ENCODE measurements at regions not wholly inside any gene's neighbourhood (a gene's known extent, or its start where the extent isn't known, plus 50 kb on each side); places are given as distances from the start of the nearest gene placed in this dataset.

GRCh38 chr13:79794931-79795330 lies 314.0 kb downstream of the NDFIP2 start:
- Histone ChIP-seq H3F3A (replicated peaks; ENCODE audit: low read depth) (no peaks in the 10 kb centered on the region), H4K20me1 (replicated peaks; ENCODE audit: insufficient read depth) (no peaks in the 10 kb centered on the region; the same call in 1 of the 2 replicates), H3K36me3 (ENCODE audit: insufficient read depth) (no peaks in the 10 kb centered on the region), H2AFZ (no peak overlapping the region), H3K27me3 (ENCODE audit: insufficient read depth) (no peaks in the 10 kb centered on the region), H3K4me2 (no peak overlapping the region), H3K4me1 (ENCODE audit: insufficient read depth) (no peaks in the 10 kb centered on the region; the same call in 1 of the 2 replicates), H3K79me2 (replicated peaks; ENCODE audit: insufficient read depth) (no peaks in the 10 kb centered on the region), H3K4me3 (no peak overlapping the region), H3K27ac (ENCODE audit: low read depth) (no peak overlapping the region), H3K9me2 (ENCODE audit: insufficient read depth) (peaks cover 12% of the 10 kb centered on the region; the same call in 1 of the 2 replicates)
- Mint-ChIP-seq H3K4me1 (peaks cover 3% of the 10 kb centered on the region; the same call in 2 of the 3 replicates), H3K9me3 (no peaks in the 10 kb centered on the region; the same call in 2 of the 3 replicates), H3K27ac (no peak overlapping the region), H3K4me3 (no peak overlapping the region), H3K27me3 (ENCODE audit: insufficient read depth, low read depth, poor library complexity) (no peaks in the 10 kb centered on the region), H3K36me3 (ENCODE audit: low read depth) (no peaks in the 10 kb centered on the region; the same call in 2 of the 3 replicates)
- TF ChIP-seq JUNB (IDR thresholded peaks at IDR 0.05; ENCODE audit: unreplicated experiment), result no peak
- TF ChIP-seq CTCF (conservative IDR thresholded peaks at IDR 0.05; ENCODE audit: low read depth in 2 of 2), result no peak
- TF ChIP-seq ZNF114 (CRISPR knock-in tag; IDR thresholded peaks at IDR 0.05), result no peak
- TF ChIP-seq EZH2 (IDR thresholded peaks at IDR 0.05; ENCODE audit: low read depth, unreplicated experiment), result no peak
- TF ChIP-seq, protein P1, sequence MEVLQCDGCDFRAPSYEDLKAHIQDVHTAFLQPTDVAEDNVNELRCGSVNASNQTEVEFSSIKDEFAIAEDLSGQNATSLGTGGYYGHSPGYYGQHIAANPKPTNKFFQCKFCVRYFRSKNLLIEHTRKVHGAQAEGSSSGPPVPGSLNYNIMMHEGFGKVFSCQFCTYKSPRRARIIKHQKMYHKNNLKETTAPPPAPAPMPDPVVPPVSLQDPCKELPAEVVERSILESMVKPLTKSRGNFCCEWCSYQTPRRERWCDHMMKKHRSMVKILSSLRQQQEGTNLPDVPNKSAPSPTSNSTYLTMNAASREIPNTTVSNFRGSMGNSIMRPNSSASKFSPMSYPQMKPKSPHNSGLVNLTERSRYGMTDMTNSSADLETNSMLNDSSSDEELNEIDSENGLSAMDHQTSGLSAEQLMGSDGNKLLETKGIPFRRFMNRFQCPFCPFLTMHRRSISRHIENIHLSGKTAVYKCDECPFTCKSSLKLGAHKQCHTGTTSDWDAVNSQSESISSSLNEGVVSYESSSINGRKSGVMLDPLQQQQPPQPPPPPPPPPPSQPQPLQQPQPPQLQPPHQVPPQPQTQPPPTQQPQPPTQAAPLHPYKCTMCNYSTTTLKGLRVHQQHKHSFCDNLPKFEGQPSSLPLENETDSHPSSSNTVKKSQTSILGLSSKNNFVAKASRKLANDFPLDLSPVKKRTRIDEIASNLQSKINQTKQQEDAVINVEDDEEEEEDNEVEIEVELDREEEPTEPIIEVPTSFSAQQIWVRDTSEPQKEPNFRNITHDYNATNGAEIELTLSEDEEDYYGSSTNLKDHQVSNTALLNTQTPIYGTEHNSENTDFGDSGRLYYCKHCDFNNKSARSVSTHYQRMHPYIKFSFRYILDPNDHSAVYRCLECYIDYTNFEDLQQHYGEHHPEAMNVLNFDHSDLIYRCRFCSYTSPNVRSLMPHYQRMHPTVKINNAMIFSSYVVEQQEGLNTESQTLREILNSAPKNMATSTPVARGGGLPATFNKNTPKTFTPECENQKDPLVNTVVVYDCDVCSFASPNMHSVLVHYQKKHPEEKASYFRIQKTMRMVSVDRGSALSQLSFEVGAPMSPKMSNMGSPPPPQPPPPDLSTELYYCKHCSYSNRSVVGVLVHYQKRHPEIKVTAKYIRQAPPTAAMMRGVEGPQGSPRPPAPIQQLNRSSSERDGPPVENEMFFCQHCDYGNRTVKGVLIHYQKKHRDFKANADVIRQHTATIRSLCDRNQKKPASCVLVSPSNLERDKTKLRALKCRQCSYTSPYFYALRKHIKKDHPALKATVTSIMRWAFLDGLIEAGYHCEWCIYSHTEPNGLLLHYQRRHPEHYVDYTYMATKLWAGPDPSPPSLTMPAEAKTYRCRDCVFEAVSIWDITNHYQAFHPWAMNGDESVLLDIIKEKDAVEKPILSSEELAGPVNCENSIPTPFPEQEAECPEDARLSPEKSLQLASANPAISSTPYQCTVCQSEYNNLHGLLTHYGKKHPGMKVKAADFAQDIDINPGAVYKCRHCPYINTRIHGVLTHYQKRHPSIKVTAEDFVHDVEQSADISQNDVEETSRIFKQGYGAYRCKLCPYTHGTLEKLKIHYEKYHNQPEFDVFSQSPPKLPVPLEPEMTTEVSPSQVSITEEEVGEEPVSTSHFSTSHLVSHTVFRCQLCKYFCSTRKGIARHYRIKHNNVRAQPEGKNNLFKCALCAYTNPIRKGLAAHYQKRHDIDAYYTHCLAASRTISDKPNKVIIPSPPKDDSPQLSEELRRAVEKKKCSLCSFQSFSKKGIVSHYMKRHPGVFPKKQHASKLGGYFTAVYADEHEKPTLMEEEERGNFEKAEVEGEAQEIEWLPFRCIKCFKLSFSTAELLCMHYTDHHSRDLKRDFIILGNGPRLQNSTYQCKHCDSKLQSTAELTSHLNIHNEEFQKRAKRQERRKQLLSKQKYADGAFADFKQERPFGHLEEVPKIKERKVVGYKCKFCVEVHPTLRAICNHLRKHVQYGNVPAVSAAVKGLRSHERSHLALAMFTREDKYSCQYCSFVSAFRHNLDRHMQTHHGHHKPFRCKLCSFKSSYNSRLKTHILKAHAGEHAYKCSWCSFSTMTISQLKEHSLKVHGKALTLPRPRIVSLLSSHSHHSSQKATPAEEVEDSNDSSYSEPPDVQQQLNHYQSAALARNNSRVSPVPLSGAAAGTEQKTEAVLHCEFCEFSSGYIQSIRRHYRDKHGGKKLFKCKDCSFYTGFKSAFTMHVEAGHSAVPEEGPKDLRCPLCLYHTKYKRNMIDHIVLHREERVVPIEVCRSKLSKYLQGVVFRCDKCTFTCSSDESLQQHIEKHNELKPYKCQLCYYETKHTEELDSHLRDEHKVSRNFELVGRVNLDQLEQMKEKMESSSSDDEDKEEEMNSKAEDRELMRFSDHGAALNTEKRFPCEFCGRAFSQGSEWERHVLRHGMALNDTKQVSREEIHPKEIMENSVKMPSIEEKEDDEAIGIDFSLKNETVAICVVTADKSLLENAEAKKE (CRISPR knock-in tag; IDR thresholded peaks at IDR 0.05), result no peak
- no peak for TF ChIP-seq STAT1 (IDR thresholded peaks at IDR 0.05; ENCODE audit: unreplicated experiment)
- TF ChIP-seq, protein P2, sequence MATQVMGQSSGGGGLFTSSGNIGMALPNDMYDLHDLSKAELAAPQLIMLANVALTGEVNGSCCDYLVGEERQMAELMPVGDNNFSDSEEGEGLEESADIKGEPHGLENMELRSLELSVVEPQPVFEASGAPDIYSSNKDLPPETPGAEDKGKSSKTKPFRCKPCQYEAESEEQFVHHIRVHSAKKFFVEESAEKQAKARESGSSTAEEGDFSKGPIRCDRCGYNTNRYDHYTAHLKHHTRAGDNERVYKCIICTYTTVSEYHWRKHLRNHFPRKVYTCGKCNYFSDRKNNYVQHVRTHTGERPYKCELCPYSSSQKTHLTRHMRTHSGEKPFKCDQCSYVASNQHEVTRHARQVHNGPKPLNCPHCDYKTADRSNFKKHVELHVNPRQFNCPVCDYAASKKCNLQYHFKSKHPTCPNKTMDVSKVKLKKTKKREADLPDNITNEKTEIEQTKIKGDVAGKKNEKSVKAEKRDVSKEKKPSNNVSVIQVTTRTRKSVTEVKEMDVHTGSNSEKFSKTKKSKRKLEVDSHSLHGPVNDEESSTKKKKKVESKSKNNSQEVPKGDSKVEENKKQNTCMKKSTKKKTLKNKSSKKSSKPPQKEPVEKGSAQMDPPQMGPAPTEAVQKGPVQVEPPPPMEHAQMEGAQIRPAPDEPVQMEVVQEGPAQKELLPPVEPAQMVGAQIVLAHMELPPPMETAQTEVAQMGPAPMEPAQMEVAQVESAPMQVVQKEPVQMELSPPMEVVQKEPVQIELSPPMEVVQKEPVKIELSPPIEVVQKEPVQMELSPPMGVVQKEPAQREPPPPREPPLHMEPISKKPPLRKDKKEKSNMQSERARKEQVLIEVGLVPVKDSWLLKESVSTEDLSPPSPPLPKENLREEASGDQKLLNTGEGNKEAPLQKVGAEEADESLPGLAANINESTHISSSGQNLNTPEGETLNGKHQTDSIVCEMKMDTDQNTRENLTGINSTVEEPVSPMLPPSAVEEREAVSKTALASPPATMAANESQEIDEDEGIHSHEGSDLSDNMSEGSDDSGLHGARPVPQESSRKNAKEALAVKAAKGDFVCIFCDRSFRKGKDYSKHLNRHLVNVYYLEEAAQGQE (IDR thresholded peaks at IDR 0.05; ENCODE audit: unreplicated experiment), result no peak
- no peak for TF ChIP-seq CREB1 (CRISPR knock-in tag; IDR thresholded peaks at IDR 0.05; ENCODE audit: low read depth)
- TF ChIP-seq EZH2phosphoT487 (IDR thresholded peaks at IDR 0.05; ENCODE audit: unreplicated experiment), result no peak
- no peak for TF ChIP-seq ETS1 (IDR thresholded peaks at IDR 0.05)
- no peak for TF ChIP-seq ZNF331 (CRISPR knock-in tag; IDR thresholded peaks at IDR 0.05; ENCODE audit: low read depth)
- TF ChIP-seq NANOG (IDR thresholded peaks at IDR 0.05; ENCODE audit: borderline replicate concordance), result no peak
- no peak for TF ChIP-seq POLR2AphosphoS5 (IDR thresholded peaks at IDR 0.05; ENCODE audit: low read depth)
- ATAC-seq, result no peak
- DNase-seq (ENCODE audit: low spot score), result no peak

Measured in GM23338 (cell line).